Fibroblast of villous mesenchyme (primary cell): ENCODE measurements at regions not wholly inside any gene's neighbourhood (a gene's known extent, or its start where the extent isn't known, plus 50 kb on each side); places are given as distances from the start of the nearest gene placed in this dataset.
A peak's percentile ranks its signal among the peaks of the same experiment; 100 is the strongest.

Source experiments
- DNase-seq: peaks from one replicate; pipeline ENCODE4 v3.0.0-alpha.2; 2010; ENCODE audit warnings: low read depth
- H3K4me3 ChIP-seq: 2 replicates; pipeline ENCODE4 v1.5.1; 2011; ENCODE audit warnings: low read depth, mild to moderate bottlenecking, low read length
- TF ChIP-seq, protein P1 (sequence below): IDR thresholded peaks from 2 replicates; pipeline ENCODE4 v1.5.1; 2012; ENCODE audit warnings: low read depth, mild to moderate bottlenecking, low read length; ENCODE audit not compliant: insufficient read depth

DNA sequence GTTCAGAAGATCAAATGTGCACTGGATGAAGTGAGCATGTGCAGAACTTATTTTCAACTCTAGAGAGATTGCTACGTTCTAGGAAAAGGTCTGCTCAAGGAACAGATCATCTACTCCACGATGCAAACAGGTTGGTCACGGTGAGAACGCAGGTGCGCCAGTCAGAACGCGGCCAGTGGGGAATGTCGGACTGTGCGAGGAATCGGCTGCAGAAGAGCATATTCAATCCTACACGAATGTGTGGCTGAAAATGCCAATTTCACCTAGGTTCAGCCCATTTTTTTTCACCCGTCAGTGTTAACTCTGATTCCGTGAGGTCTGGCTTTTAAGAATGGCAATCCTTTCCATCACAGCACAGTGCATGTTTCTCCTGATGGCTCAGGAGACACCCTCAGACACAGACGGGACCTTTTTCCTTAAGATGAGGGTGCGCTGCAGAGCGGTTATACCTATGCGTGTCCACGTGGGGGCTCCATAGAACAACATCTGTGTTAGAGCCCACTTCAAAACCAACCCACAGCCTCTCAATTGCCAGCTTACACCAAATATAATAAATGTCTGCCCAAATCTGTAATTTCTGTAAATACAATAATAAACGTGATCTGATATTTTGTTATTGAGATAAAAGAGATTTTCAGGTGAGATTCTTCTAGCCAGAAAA is 250.4 kb downstream of the FOXA2 start:
- TF ChIP-seq, protein P1, sequence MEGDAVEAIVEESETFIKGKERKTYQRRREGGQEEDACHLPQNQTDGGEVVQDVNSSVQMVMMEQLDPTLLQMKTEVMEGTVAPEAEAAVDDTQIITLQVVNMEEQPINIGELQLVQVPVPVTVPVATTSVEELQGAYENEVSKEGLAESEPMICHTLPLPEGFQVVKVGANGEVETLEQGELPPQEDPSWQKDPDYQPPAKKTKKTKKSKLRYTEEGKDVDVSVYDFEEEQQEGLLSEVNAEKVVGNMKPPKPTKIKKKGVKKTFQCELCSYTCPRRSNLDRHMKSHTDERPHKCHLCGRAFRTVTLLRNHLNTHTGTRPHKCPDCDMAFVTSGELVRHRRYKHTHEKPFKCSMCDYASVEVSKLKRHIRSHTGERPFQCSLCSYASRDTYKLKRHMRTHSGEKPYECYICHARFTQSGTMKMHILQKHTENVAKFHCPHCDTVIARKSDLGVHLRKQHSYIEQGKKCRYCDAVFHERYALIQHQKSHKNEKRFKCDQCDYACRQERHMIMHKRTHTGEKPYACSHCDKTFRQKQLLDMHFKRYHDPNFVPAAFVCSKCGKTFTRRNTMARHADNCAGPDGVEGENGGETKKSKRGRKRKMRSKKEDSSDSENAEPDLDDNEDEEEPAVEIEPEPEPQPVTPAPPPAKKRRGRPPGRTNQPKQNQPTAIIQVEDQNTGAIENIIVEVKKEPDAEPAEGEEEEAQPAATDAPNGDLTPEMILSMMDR, result peak; percentile 80
- no peak overlapping the region for H3K4me3 ChIP-seq
- DNase-seq, result peak; percentile 58

DNA sequence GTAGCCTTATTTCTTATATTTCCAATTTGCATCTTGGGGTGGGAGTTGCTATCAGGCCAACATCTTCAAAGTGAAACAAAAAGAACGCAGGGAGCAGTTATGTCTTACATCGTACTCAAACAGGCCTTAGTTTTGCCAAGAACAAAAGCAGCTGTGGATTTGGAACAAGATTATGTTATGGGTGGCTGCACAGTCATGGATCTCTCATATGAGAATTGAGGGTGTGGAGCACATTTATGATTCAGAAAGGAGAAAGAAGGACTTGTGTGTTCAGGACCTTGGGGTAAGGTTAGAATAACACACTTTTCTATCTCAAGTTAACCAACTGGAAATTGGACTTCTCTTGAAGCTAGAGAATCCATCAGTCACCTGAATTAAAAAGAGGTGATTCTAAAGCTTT is 259.9 kb downstream of the FOXA2 start:
- TF ChIP-seq, protein P1, result no peak
- H3K4me3 ChIP-seq, result no peak overlapping the region
- no peak for DNase-seq

DNA sequence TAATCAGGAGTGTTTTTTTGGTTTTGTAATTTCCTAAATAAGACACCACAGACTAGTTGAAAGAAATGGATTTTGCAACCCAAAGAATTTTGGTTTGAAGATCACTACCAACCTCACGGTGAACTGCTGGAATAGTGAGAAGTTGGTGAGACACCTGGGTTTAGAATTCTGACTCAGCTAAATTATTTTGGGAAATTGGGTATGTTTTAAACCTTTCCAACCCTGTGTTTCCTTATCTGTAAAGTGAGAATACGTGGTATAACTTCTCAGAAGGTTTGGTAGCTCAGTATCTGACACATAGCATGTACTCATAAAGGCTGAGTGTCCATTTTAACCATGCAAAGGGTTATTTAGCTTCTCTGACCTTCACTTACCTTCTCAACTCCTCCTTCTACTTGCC is 261.9 kb downstream of the FOXA2 start:
- TF ChIP-seq, protein P1, result no peak
- H3K4me3 ChIP-seq, result no peak overlapping the region
- no peak for DNase-seq

DNA sequence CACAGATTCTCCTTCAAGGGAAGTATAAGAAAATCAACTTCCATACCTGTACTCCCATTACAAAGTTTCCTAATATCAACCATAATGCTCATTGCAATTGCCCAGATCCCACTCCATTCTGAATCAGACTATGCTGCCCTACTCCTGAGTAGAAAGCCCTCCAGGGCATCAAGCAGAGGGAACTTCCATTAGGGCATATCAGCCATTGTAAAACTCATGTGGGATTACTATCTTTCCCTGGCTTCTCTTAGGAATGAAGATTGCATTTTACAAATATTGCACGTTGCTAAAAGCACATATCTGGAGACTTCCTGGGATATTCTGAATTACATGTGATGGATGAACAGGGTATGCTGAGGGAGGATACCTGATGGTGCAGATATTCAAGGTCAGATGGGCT is 263.2 kb downstream of the FOXA2 start:
- H3K4me3 ChIP-seq, result no peak overlapping the region
- TF ChIP-seq, protein P1, result no peak
- DNase-seq, result no peak

DNA sequence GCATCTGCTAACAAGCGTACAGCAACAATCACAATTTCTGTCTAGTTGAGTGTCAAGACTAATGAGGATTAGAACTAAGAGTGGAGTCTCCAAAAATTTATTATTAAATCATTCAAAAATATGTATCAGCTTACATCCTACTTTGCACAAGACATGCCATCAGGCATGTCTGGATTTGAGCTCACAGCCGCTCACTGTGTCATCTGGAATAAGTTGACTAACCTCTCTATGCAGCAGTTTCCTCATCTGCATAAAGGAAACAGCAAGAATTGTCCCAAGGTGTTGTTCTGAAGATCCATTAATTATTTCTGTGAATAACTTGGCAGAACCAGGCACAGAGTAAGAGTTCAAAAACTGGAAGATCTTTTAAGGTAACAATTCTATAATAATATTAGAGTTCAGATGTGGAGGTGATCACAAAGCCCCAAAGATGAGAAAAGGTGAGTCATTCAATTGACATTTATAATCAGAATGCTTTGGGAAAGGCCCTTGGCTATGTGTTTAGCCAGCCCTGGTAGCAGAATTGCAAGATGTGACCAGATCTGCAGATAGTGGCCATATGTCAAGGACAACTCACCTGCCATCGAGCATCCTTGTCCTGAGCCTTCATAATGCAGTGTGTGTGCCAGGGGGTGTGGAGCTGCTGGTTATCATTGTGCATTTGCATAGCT is 264.0 kb downstream of the FOXA2 start:
- no peak for DNase-seq
- H3K4me3 ChIP-seq, result no peak overlapping the region
- TF ChIP-seq, protein P1, result no peak

DNA sequence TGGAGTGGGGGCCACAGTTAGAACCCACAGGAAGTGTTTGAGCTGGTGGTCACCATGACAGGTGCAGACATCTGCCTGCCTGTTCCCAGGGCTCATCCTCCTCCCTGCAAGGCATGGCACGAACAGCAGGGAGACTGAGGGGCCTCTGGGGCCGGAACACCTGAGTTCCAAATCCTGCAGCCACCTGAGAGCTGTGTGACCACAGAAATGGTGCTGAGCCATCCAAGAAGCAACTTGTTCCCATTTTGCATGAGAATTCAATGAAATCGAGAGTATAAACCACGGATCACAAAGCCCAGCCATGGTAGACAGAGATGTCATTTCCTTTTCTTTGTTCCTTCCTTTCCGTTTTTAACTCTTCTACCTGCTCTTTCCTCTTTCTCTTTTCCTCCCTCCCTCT is 268.6 kb downstream of the FOXA2 start:
- H3K4me3 ChIP-seq, result no peak overlapping the region
- TF ChIP-seq, protein P1, result no peak
- no peak for DNase-seq

DNA sequence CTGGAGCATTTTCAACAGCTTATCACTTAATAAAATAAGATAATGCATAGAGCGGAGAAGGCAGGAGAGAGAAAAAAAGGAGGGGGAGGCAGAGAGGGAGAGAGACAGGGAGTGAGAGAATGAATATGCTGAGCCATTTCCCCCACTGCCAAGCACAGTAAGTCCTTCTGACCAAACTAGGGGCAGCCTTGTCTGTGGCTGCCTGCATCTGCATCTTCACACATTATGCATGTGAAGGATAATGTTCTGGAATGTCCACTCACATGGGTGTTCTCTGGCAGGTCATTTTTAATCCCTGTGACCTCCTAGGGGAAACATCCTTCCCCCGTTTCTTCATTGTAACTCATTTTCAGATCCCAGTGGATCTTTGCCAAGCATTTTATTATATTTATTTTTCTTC is 269.3 kb downstream of the FOXA2 start:
- H3K4me3 ChIP-seq, result no peak overlapping the region
- no peak for DNase-seq
- TF ChIP-seq, protein P1, result no peak
